A549 (cell line): ENCODE measurements at regions not wholly inside any gene's neighbourhood (a gene's known extent, or its start where the extent isn't known, plus 50 kb on each side); places are given as distances from the start of the nearest gene placed in this dataset.

Experiments
- BHLHE40 ChIP-seq: IDR thresholded peaks from 2 replicates; pipeline ENCODE4 v1.6.1; 2012; ENCODE audit warnings: low read depth, low read length, inconsistent platforms
- EP300 ChIP-seq, 2 experiments: fragments of >200 bp; sonication (Bioruptor Twin); formaldehyde crosslinking; IDR thresholded peaks; 2 replicates in 1 of 2; 3 replicates in 1 of 2; pipeline ENCODE4 v1.6.1; 2016 to 2017
- NR3C1 ChIP-seq: fragments of >200 bp; sonication (Bioruptor Twin); formaldehyde crosslinking; IDR thresholded peaks from 3 replicates; pipeline ENCODE4 v1.6.1; 2017
- POLR2A ChIP-seq: IDR thresholded peaks from 2 replicates; pipeline ENCODE4 v1.6.1; 2012; ENCODE audit warnings: mild to moderate bottlenecking, low read length
- TF ChIP-seq, protein P1 (sequence below): fragments of >200 bp; sonication (Bioruptor Twin); formaldehyde crosslinking; IDR thresholded peaks from 3 replicates; pipeline ENCODE4 v1.5.1; 2016
- TF ChIP-seq, protein P2 (sequence below): fragments of 250-450 bp; sonication (Bioruptor Pico); IDR thresholded peaks from 2 replicates; pipeline ENCODE4 v1.5.0; 2021; ENCODE audit warnings: mild to moderate bottlenecking, moderate library complexity, borderline replicate concordance
- TF ChIP-seq, protein P3 (sequence below): fragments of 200-600 bp; sonication (generic); IDR thresholded peaks from 2 replicates; pipeline ENCODE4 v1.6.1; 2016; ENCODE audit warnings: antibody characterized with exemption, mild to moderate bottlenecking, moderate library complexity

DNA sequence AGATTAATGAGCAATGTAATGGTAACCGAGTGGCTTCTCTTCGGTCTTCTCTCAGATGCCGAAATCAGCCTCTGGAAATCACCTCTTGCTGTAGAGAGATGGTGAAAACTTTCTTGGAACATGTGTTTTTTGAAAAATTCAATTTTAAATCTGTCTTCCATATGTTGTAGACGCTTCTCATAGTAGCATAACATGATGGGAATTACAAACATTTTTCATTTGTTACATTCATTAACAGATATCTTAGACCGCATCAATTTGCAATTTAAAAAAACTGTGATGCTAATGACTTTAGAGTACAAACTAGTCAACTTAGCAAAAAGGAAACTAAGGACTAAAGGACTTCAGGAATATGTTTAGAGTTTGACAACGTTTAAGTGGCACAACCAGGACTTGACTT lies 275.2 kb downstream of the ASXL3 start:
- TF ChIP-seq EP300 (IDR thresholded peaks at IDR 0.05): no peak
- TF ChIP-seq NR3C1: no peak
- TF ChIP-seq, protein P1, sequence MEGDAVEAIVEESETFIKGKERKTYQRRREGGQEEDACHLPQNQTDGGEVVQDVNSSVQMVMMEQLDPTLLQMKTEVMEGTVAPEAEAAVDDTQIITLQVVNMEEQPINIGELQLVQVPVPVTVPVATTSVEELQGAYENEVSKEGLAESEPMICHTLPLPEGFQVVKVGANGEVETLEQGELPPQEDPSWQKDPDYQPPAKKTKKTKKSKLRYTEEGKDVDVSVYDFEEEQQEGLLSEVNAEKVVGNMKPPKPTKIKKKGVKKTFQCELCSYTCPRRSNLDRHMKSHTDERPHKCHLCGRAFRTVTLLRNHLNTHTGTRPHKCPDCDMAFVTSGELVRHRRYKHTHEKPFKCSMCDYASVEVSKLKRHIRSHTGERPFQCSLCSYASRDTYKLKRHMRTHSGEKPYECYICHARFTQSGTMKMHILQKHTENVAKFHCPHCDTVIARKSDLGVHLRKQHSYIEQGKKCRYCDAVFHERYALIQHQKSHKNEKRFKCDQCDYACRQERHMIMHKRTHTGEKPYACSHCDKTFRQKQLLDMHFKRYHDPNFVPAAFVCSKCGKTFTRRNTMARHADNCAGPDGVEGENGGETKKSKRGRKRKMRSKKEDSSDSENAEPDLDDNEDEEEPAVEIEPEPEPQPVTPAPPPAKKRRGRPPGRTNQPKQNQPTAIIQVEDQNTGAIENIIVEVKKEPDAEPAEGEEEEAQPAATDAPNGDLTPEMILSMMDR: no peak
- no peak for TF ChIP-seq BHLHE40
- no peak for TF ChIP-seq POLR2A
- TF ChIP-seq, protein P2, sequence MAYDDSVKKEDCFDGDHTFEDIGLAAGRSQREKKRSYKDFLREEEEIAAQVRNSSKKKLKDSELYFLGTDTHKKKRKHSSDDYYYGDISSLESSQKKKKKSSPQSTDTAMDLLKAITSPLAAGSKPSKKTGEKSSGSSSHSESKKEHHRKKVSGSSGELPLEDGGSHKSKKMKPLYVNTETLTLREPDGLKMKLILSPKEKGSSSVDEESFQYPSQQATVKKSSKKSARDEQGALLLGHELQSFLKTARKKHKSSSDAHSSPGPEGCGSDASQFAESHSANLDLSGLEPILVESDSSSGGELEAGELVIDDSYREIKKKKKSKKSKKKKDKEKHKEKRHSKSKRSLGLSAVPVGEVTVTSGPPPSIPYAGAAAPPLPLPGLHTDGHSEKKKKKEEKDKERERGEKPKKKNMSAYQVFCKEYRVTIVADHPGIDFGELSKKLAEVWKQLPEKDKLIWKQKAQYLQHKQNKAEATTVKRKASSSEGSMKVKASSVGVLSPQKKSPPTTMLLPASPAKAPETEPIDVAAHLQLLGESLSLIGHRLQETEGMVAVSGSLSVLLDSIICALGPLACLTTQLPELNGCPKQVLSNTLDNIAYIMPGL: no peak
- TF ChIP-seq, protein P3, sequence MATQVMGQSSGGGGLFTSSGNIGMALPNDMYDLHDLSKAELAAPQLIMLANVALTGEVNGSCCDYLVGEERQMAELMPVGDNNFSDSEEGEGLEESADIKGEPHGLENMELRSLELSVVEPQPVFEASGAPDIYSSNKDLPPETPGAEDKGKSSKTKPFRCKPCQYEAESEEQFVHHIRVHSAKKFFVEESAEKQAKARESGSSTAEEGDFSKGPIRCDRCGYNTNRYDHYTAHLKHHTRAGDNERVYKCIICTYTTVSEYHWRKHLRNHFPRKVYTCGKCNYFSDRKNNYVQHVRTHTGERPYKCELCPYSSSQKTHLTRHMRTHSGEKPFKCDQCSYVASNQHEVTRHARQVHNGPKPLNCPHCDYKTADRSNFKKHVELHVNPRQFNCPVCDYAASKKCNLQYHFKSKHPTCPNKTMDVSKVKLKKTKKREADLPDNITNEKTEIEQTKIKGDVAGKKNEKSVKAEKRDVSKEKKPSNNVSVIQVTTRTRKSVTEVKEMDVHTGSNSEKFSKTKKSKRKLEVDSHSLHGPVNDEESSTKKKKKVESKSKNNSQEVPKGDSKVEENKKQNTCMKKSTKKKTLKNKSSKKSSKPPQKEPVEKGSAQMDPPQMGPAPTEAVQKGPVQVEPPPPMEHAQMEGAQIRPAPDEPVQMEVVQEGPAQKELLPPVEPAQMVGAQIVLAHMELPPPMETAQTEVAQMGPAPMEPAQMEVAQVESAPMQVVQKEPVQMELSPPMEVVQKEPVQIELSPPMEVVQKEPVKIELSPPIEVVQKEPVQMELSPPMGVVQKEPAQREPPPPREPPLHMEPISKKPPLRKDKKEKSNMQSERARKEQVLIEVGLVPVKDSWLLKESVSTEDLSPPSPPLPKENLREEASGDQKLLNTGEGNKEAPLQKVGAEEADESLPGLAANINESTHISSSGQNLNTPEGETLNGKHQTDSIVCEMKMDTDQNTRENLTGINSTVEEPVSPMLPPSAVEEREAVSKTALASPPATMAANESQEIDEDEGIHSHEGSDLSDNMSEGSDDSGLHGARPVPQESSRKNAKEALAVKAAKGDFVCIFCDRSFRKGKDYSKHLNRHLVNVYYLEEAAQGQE: no peak
